ENCODE measurements at regions not wholly inside any gene's neighbourhood (a gene's known extent, or its start where the extent isn't known, plus 50 kb on each side); places are given as distances from the start of the nearest gene placed in this dataset.
A peak's percentile ranks its signal among the peaks of the same experiment; 100 is the strongest.

GRCh38 chr1:221104596-221104995 is 225.4 kb downstream of the HLX start:
- POLR2A ChIA-PET: no interaction called here
- no peaks in the 10 kb centered on the region for H3K27me3 ChIP-seq (replicated peaks in 1 of 2; ENCODE audit: control insufficient read depth in 2 of 2, insufficient read depth in 2 of 2, low read length in 1 of 2)
- no TSS peak for BruUV-seq (replicated peaks)
- intact Hi-C loops (cut with micrococcal nuclease; ENCODE audit: unreplicated experiment): no loop called here
- no peaks in the 10 kb centered on the region for H3K79me2 ChIP-seq (ENCODE audit: control insufficient read depth, insufficient read depth, low read length)
- no peaks in the 10 kb centered on the region for H3K4me1 ChIP-seq (ENCODE audit: control insufficient read depth, insufficient read depth, low read length)
- in situ Hi-C loops (cut with MboI): no loop called here
- H3K4me2 ChIP-seq (ENCODE audit: control insufficient read depth, insufficient read depth): no peak overlapping the region
- FAIRE-seq (peak; percentile 57), DNase-seq (ENCODE audit: low read depth, low spot score) (no peak), ATAC-seq (peak; percentile 57)
- CTCF ChIA-PET: interaction anchor here (0.9 kb wide), 1 partner anchor 11 kb away, joined by 4 read pairs; no protein-coding TSS in a partner anchor
- no peak overlapping the region for H3K4me3 ChIP-seq
- no peaks in the 10 kb centered on the region for H4K20me1 ChIP-seq (ENCODE audit: control insufficient read depth, insufficient read depth)
- RAD21 ChIA-PET (ENCODE audit: unreplicated experiment): interaction anchor here (1.4 kb wide), 1 partner anchor 13 kb away, joined by 3 read pairs; no protein-coding TSS in a partner anchor
- SMC1A ChIA-PET (ENCODE audit: uncharacterized antibody, unreplicated experiment): no interaction called here
- no peak overlapping the region for H3K9ac ChIP-seq (ENCODE audit: control insufficient read depth, insufficient read depth, low read length)
- H2AFZ ChIP-seq (ENCODE audit: control insufficient read depth, low read depth, low read length): no peak overlapping the region
- no peaks in the 10 kb centered on the region for H3K36me3 ChIP-seq (ENCODE audit: control insufficient read depth in 2 of 2, insufficient read depth in 2 of 2, low read length in 1 of 2)
- 10% methylated on average over 3 of the region's 3 CpGs for WGBS (ENCODE audit: insufficient coverage, insufficient replicate concordance, low lambda C conversion rate, missing lambda C conversion rate)
- peaks cover under 1% of the 10 kb centered on the region; the same call in 2 of the 3 replicates for H3K9me3 ChIP-seq (replicated peaks; ENCODE audit: control insufficient read depth, insufficient read depth, low read length)
- H3K27ac ChIP-seq (ENCODE audit: control insufficient read depth, insufficient read depth): no peak overlapping the region
- TF ChIP-seq BCL11A (IDR thresholded peaks at IDR 0.05; ENCODE audit: low read depth, low read length) (no peak), ETV6 (conservative IDR thresholded peaks at IDR 0.05 in 1 of 2, IDR thresholded peaks at IDR 0.05 in 1 of 2; ENCODE audit: borderline replicate concordance in 1 of 2, low read depth in 1 of 2) (no peak), E2F8 (IDR thresholded peaks at IDR 0.05; ENCODE audit: low read depth, partially characterized antibody) (no peak), EZH2 (IDR thresholded peaks at IDR 0.05; ENCODE audit: borderline replicate concordance, control insufficient read depth, low read depth, low read length) (no peak), TBL1XR1 (IDR thresholded peaks at IDR 0.05; ENCODE audit: low read depth, low read length) (no peak), ATF2 (IDR thresholded peaks at IDR 0.05; ENCODE audit: low read length) (no peak), MEF2B (IDR thresholded peaks at IDR 0.05; ENCODE audit: partially characterized antibody, poor library complexity, severe bottlenecking) (no peak), NFXL1 (IDR thresholded peaks at IDR 0.05; ENCODE audit: borderline replicate concordance) (no peak)
